ENCODE measurements at regions not wholly inside any gene's neighbourhood (a gene's known extent, or its start where the extent isn't known, plus 50 kb on each side); places are given as distances from the start of the nearest gene placed in this dataset.

DNA sequence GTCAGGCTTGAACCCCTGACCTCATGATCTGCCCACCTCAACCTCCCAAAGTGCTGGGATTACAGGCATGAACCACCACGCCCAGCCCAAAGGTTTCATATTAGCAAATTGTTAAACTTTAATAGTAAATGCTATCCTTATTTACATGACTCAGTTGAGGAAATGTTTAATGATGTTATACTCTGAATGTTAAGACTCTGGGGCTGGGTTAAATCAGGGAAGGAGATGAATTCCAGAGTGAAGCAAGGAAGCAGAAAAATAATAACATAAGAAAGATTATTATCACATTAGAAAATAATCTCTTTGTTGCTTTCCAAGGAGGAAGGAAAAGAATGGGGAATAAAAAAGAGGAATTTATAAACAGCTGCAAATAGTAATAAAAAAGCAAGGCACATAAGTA lies 105.3 kb downstream of the PTGS2 start:
- Histone ChIP-seq H3K27me3 (no peaks in the 10 kb centered on the region), H3K9me3 (ENCODE audit: low read depth) (no peaks in the 10 kb centered on the region), H3K4me1 (no peaks in the 10 kb centered on the region), H3K36me3 (no peaks in the 10 kb centered on the region), H3K4me2 (no peak overlapping the region), H2AFZ (replicated peaks) (no peak overlapping the region), H3K79me2 (ENCODE audit: low read depth) (no peaks in the 10 kb centered on the region), H3K9ac (no peak overlapping the region), H4K20me1 (ENCODE audit: low read depth) (no peaks in the 10 kb centered on the region), H3K27ac (no peak overlapping the region), H3K4me3 (no peak overlapping the region), H3F3A (ENCODE audit: low read depth) (no peaks in the 10 kb centered on the region)
- TF ChIP-seq, protein P1, sequence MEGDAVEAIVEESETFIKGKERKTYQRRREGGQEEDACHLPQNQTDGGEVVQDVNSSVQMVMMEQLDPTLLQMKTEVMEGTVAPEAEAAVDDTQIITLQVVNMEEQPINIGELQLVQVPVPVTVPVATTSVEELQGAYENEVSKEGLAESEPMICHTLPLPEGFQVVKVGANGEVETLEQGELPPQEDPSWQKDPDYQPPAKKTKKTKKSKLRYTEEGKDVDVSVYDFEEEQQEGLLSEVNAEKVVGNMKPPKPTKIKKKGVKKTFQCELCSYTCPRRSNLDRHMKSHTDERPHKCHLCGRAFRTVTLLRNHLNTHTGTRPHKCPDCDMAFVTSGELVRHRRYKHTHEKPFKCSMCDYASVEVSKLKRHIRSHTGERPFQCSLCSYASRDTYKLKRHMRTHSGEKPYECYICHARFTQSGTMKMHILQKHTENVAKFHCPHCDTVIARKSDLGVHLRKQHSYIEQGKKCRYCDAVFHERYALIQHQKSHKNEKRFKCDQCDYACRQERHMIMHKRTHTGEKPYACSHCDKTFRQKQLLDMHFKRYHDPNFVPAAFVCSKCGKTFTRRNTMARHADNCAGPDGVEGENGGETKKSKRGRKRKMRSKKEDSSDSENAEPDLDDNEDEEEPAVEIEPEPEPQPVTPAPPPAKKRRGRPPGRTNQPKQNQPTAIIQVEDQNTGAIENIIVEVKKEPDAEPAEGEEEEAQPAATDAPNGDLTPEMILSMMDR (IDR thresholded peaks at IDR 0.05): no peak
- TF ChIP-seq EZH2 (IDR thresholded peaks at IDR 0.05): no peak
- TF ChIP-seq EZH2phosphoT487 (IDR thresholded peaks at IDR 0.05): no peak
- H3K27me3 Mint-ChIP-seq (ENCODE audit: insufficient read depth, low read depth): peaks cover 2% of the 10 kb centered on the region
- H3K27ac Mint-ChIP-seq: no peak overlapping the region
- no peak overlapping the region for H3K4me3 Mint-ChIP-seq
- H3K36me3 Mint-ChIP-seq: no peaks in the 10 kb centered on the region
- no peaks in the 10 kb centered on the region for H3K9me3 Mint-ChIP-seq
- no peak for DNase-seq (ENCODE audit: low spot score)
- H3K4me1 Mint-ChIP-seq: no peaks in the 10 kb centered on the region

DNA sequence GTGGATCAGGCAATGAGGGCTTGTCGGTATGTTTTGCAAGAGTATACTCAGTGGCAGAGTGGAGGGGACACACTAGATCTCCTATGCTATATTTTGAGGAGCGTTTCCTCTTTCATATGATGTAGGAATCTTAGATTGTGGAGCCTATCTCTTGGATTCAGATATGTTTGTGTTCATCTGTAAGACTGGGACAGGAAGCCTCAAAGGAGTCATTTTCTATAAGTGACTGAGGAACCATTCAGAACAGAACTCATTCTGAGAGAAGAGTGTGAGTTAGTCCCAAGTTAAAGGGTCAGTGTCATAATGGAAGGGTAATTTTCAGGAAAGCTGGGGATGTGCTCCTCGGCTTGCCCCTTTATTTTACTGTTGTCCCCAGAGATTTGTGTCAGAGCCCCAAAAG lies 107.7 kb downstream of the PTGS2 start:
- Histone ChIP-seq H3K27ac (no peak overlapping the region), H3K9me3 (ENCODE audit: low read depth) (no peaks in the 10 kb centered on the region), H3K4me3 (no peak overlapping the region), H3K27me3 (no peaks in the 10 kb centered on the region), H3K36me3 (no peaks in the 10 kb centered on the region), H3K9ac (no peak overlapping the region), H4K20me1 (ENCODE audit: low read depth) (no peaks in the 10 kb centered on the region), H3F3A (ENCODE audit: low read depth) (no peaks in the 10 kb centered on the region), H3K4me2 (no peak overlapping the region), H2AFZ (replicated peaks) (no peak overlapping the region), H3K4me1 (no peaks in the 10 kb centered on the region), H3K79me2 (ENCODE audit: low read depth) (no peaks in the 10 kb centered on the region)
- Mint-ChIP-seq H3K4me3 (no peak overlapping the region), H3K27me3 (ENCODE audit: insufficient read depth, low read depth) (no peaks in the 10 kb centered on the region), H3K36me3 (no peaks in the 10 kb centered on the region), H3K4me1 (no peaks in the 10 kb centered on the region), H3K27ac (no peak overlapping the region), H3K9me3 (no peaks in the 10 kb centered on the region)
- TF ChIP-seq, protein P1 (IDR thresholded peaks at IDR 0.05): no peak
- TF ChIP-seq EZH2phosphoT487 (IDR thresholded peaks at IDR 0.05): no peak
- no peak for TF ChIP-seq EZH2 (IDR thresholded peaks at IDR 0.05)
- DNase-seq (ENCODE audit: low spot score): no peak

DNA sequence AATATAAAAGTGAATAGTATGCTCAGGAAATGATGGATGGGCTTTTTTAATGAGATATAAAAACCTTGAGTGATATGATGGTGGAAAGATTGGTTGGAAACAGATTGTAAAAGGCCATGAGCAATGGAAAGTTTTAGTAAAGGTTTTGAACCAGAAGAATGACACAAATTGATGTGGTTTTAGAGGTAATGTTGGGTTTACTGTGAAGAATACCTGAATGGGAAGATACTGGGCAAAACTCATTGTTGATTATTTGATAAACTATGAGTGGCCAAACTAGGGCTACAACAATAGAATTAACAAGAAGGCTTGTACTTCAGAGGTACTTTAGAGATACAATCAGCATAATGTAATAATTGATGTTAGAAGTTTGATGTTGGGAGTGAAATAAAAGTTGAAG lies 108.5 kb downstream of the PTGS2 start:
- H3K4me3 ChIP-seq: no peak overlapping the region
- no peaks in the 10 kb centered on the region for H3K9me3 ChIP-seq (ENCODE audit: low read depth)
- no peaks in the 10 kb centered on the region for H3K79me2 ChIP-seq (ENCODE audit: low read depth)
- H3K36me3 ChIP-seq: no peaks in the 10 kb centered on the region
- no peaks in the 10 kb centered on the region for H3K4me1 ChIP-seq
- H3K27me3 ChIP-seq: no peaks in the 10 kb centered on the region
- no peaks in the 10 kb centered on the region for H3F3A ChIP-seq (ENCODE audit: low read depth)
- Mint-ChIP-seq H3K27ac (no peak overlapping the region), H3K9me3 (no peaks in the 10 kb centered on the region), H3K4me1 (no peaks in the 10 kb centered on the region), H3K4me3 (no peak overlapping the region), H3K27me3 (ENCODE audit: insufficient read depth, low read depth) (no peaks in the 10 kb centered on the region), H3K36me3 (no peaks in the 10 kb centered on the region)
- H3K4me2 ChIP-seq: no peak overlapping the region
- TF ChIP-seq EZH2phosphoT487 (IDR thresholded peaks at IDR 0.05): no peak
- TF ChIP-seq, protein P1 (IDR thresholded peaks at IDR 0.05): no peak
- TF ChIP-seq EZH2 (IDR thresholded peaks at IDR 0.05): no peak
- H3K9ac ChIP-seq: no peak overlapping the region
- H2AFZ ChIP-seq (replicated peaks): no peak overlapping the region
- DNase-seq (ENCODE audit: low spot score): no peak
- H3K27ac ChIP-seq: no peak overlapping the region
- H4K20me1 ChIP-seq (ENCODE audit: low read depth): no peaks in the 10 kb centered on the region

DNA sequence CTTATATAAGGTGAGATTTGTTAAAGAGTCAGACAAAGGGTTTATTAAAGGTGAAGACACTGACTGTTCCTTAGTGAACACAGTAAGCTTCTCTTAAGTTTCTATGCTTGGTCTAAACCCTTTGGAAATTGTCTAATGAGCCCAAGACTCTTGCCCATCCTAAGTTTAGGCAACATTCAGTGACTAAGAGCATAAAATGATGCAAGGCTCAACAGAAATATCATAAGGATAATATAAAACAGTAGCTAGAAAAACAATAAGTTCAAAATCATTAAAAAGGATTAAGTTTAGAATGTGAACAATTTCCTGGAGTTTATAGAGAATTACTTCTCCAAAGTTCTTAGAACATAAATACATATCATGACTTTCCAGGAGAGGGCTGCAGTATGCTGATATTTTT lies 108.9 kb upstream of the PDC start:
- Mint-ChIP-seq H3K4me3 (no peak overlapping the region), H3K27ac (no peak overlapping the region), H3K27me3 (ENCODE audit: insufficient read depth, low read depth) (no peaks in the 10 kb centered on the region), H3K36me3 (no peaks in the 10 kb centered on the region), H3K4me1 (no peaks in the 10 kb centered on the region), H3K9me3 (no peaks in the 10 kb centered on the region)
- Histone ChIP-seq H3K4me1 (no peaks in the 10 kb centered on the region), H3K4me2 (no peak overlapping the region), H3K79me2 (ENCODE audit: low read depth) (no peaks in the 10 kb centered on the region), H3F3A (ENCODE audit: low read depth) (no peaks in the 10 kb centered on the region), H2AFZ (replicated peaks) (no peak overlapping the region), H3K36me3 (no peaks in the 10 kb centered on the region), H3K9me3 (ENCODE audit: low read depth) (no peaks in the 10 kb centered on the region), H3K27ac (no peak overlapping the region), H3K9ac (no peak overlapping the region), H4K20me1 (ENCODE audit: low read depth) (no peaks in the 10 kb centered on the region), H3K27me3 (no peaks in the 10 kb centered on the region), H3K4me3 (no peak overlapping the region)
- TF ChIP-seq EZH2phosphoT487 (IDR thresholded peaks at IDR 0.05): no peak
- TF ChIP-seq, protein P1 (IDR thresholded peaks at IDR 0.05): no peak
- no peak for TF ChIP-seq EZH2 (IDR thresholded peaks at IDR 0.05)
- no peak for DNase-seq (ENCODE audit: low spot score)

All from neural progenitor cell (in vitro differentiated cells).